ENCODE measurements at regions not wholly inside any gene's neighbourhood (a gene's known extent, or its start where the extent isn't known, plus 50 kb on each side); places are given as distances from the start of the nearest gene placed in this dataset.

- no peak overlapping the region for H4K8ac ChIP-seq (replicated peaks; ENCODE audit: insufficient read length, low read depth, low read length)
- no CpG with 5 or more reads among the region's 14 CpGs for WGBS (ENCODE audit: extremely low coverage, insufficient read length, low lambda C conversion rate)
- no peaks in the 10 kb centered on the region for H3K9me3 ChIP-seq (ENCODE audit: control insufficient read depth, low read depth, low read length)
- H2BK5ac ChIP-seq (ENCODE audit: insufficient read length, low read length) = no peak overlapping the region
- H3K18ac ChIP-seq (ENCODE audit: insufficient read length, low read depth, low read length) = no peak overlapping the region
- no peak for DNase-seq
- no peak overlapping the region for H4K91ac ChIP-seq (ENCODE audit: insufficient read length, low read depth, low read length)
- Mint-ChIP-seq H3K4me3 (no peak overlapping the region), H3K9me3 (peaks cover 0 to 2% of the 10 kb centered on the region in 2 experiments; a peak in 1 of 5 replicates), H3K27ac (no peak overlapping the region), H3K4me1 (peaks cover 6% of the 10 kb centered on the region in 2 experiments), H3K27me3 (ENCODE audit: low read depth) (no peaks in the 10 kb centered on the region; the same call in 1 of the 2 replicates), H3K36me3 (ENCODE audit: insufficient read depth in 1 of 3, low read depth in 3 of 3) (no peaks in the 10 kb centered on the region)
- no peak overlapping the region for H4K5ac ChIP-seq (ENCODE audit: insufficient read length, low read depth, low read length)
- H3K4me1 ChIP-seq (ENCODE audit: insufficient read depth, low read length) = no peaks in the 10 kb centered on the region
- no peak overlapping the region for H3K56ac ChIP-seq (ENCODE audit: insufficient read length, low read depth, low read length)
- H3K79me1 ChIP-seq (ENCODE audit: insufficient read depth, low read depth, low read length, poor library complexity, severe bottlenecking) = no peaks in the 10 kb centered on the region
- H3K4ac ChIP-seq (ENCODE audit: low read depth, low read length) = no peak overlapping the region
- H2AK5ac ChIP-seq (ENCODE audit: insufficient read length, low read length) = no peak overlapping the region
- no peak overlapping the region for H2AFZ ChIP-seq (ENCODE audit: low read length)
- H3K23ac ChIP-seq (ENCODE audit: insufficient read length, low read depth, low read length) = no peak overlapping the region
- no peak overlapping the region for H2BK12ac ChIP-seq (ENCODE audit: insufficient read length, low read depth, low read length)
- no peaks in the 10 kb centered on the region for H3K27me3 ChIP-seq (ENCODE audit: insufficient read depth, low read length)
- H3T11ph ChIP-seq (ENCODE audit: low read length) = no peak overlapping the region
- H3K27ac ChIP-seq (ENCODE audit: insufficient read length, low read depth, low read length) = no peak overlapping the region
- H2BK120ac ChIP-seq (ENCODE audit: low read depth, low read length, poor library complexity, severe bottlenecking) = no peak overlapping the region
- no peaks in the 10 kb centered on the region for H3K23me2 ChIP-seq (ENCODE audit: insufficient read length, low read depth, low read length, poor library complexity, severe bottlenecking)
- no peak overlapping the region for H2BK15ac ChIP-seq (ENCODE audit: low read depth, low read length)
- no peak for TF ChIP-seq CTCF (conservative IDR thresholded peaks at IDR 0.05)
- no peak overlapping the region for H3K4me2 ChIP-seq (ENCODE audit: insufficient read depth, insufficient read length, low read length)
- H3K9ac ChIP-seq (ENCODE audit: extremely low read depth, insufficient read length, low read length) = no peak overlapping the region
- no peaks in the 10 kb centered on the region for H4K20me1 ChIP-seq (ENCODE audit: control insufficient read depth, insufficient read depth, insufficient read length)
- no peaks in the 10 kb centered on the region for H3K79me2 ChIP-seq (ENCODE audit: insufficient read depth, low read length)
- no peak overlapping the region for H3K14ac ChIP-seq (ENCODE audit: insufficient read depth, low read length)
- no peak overlapping the region for H2BK20ac ChIP-seq (ENCODE audit: low read depth, low read length, poor library complexity, severe bottlenecking)
Observed at GRCh38 chr10:1966712-1967376, 229.5 kb upstream of the ADARB2 start.
